ENCODE measurements at regions not wholly inside any gene's neighbourhood (a gene's known extent, or its start where the extent isn't known, plus 50 kb on each side); places are given as distances from the start of the nearest gene placed in this dataset.

GRCh38 chr12:24522736-24523135 is 426.2 kb downstream of the BCAT1 start:
- TF ChIP-seq POLR2AphosphoS5 (IDR thresholded peaks at IDR 0.05; ENCODE audit: low read depth, low read length) (no peak), POLR2A (IDR thresholded peaks at IDR 0.05; ENCODE audit: low read depth, low read length) (no peak)

Data from GM12892 (cell line).